NCI-H345 (cell line): ENCODE measurements at regions not wholly inside any gene's neighbourhood (a gene's known extent, or its start where the extent isn't known, plus 50 kb on each side); places are given as distances from the start of the nearest gene placed in this dataset.

Source experiments
- DNase-seq: peaks from one replicate; lab custom pipeline; 2025; lab: John Stamatoyannopoulos, UW

- no peak for DNase-seq
Measured at GRCh38 chr20:40769677-40770285, 80.7 kb upstream of the MAFB start.

- DNase-seq, result no peak
Measured at GRCh38 chr20:40770564-40771307, 81.7 kb upstream of the MAFB start.

GRCh38 chr20:40771308-40771610, 82.2 kb upstream of the MAFB start:
- DNase-seq, result no peak

- DNase-seq, result no peak
Measured at GRCh38 chr20:40771848-40772511, 82.9 kb upstream of the MAFB start.

GRCh38 chr20:40773376-40773775, 84.3 kb upstream of the MAFB start:
- DNase-seq, result no peak

DNA sequence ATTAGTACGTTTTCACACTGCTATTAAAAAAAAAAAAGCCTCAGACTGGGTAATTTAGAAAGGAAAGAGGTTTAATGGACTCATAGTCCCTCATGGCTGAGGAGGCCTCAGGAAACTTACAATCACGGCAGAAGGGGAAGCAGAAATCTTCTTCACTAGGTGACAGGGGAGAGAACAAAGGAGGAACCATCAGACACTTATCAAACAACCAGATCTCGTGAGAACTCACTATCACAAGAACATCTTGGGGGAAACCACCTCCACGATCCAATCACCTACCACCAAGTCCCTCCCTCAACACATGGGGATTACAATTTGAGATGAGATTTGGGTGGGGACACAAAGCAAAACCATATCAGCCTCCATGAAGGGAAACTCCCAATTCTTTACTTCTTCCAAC, 85.2 kb upstream of the MAFB start:
- no peak for DNase-seq

- no peak for DNase-seq
Measured at GRCh38 chr20:40775561-40776146, 86.6 kb upstream of the MAFB start.

DNA sequence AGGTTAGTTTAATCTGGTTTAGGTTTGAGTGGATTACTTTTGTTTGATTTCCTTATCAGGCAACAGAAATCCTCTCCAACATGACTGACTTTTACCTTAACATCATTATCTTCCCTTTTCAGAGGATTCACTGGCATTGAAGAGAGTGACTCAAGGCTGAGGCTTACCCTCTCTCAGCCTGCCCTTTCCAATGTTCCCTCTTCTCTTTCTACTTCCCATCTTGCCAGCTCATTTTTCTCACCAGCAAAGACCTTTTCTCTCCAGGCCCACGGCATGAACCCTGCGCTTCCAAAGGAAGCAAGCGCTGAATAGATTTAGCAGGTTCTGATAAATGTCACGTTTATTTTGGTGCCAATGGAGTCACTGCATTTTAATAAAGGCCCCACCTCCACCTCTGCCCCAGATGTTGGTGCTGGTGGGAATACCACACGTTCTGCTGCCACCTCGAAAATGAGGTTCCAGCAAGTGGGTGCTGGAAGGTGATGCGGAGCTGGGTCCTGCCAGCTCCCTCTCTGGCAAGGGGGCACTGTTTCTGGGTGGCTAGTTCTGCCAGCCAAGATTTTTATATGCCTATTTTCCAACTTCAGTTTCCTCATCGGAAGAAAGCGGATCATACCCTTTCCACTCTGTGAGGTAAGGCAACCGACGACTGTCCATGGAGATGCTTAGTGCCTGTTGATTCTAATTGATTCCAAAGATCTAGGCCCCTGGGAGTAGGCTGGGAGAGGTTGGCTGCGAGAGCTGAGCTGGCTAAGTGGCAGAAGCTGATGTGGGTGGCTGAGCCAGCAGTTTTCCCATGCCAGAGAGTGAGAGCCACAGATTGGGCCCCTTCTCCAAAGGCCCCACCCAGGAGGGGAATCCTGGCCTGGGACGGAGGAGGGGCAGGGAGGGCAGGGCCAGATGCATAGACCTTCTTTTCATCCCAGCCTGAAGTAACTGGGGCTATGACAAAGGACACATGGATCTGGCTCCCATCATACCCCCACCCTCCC, 87.7 kb upstream of the MAFB start:
- DNase-seq, result no peak

- no peak for DNase-seq
Measured at GRCh38 chr20:40777653-40778052, 88.6 kb upstream of the MAFB start.

GRCh38 chr20:40778894-40779496, 90.0 kb upstream of the MAFB start:
- DNase-seq, result no peak

DNA sequence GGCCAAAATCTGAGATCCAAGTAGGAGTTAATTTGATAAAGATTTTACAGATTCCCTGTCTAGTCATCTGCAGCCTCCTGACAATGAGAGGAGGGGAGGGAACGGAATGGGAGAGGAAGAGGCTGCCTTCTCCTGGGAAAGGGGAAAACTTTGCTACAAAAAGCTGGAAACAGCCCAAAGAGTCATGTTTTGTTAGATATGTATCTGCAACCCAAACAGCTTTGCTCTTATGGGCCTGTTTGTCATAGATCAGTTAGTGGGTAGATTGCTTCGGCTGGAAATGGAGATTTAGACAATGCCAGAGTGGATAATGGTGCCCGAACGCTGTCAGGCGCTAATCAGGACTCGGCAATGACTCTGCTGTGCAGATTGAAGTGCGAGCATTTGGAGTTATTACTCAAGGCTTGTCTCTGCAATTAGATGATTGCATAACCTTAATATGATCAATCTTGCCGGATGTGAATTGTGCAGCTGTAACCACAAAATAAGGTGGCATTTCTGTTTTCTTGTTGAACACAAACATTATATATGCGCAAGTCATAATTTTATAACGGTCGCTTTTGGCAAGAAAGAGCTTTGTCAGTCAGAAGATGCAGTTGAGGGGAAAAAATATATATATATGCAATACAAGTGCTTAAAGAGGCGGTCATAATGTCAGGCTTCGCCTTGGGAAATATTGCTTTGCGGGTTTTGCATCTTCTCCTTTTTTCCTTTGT, 92.4 kb upstream of the MAFB start:
- no peak for DNase-seq

GRCh38 chr20:40782043-40782368, 93.0 kb upstream of the MAFB start:
- no peak for DNase-seq

GRCh38 chr20:40785346-40785745, 96.3 kb upstream of the MAFB start:
- DNase-seq, result no peak

DNA sequence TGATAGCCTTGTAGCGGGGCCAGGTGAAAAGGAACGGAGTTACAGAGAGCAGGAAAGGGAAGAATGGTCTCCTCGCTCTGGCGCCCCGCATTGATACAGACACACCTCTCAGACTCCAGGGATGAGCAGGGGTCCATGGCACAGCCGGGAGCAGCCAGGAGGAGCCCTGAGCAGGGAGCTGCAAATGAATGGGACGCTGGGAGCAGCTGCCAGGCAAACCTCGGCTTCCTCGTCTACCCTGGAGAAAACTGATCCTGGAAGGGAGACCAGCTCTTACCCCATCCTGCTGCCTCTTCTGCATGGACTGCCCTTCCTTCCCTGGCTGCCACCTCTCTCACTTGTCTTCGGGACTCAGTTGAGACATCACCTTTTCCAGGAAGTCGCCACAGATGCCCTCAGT, 97.3 kb upstream of the MAFB start:
- DNase-seq, result no peak

GRCh38 chr20:40787941-40788340, 98.9 kb upstream of the MAFB start:
- no peak for DNase-seq

GRCh38 chr20:40797425-40797824, 108.4 kb upstream of the MAFB start:
- DNase-seq, result no peak

DNA sequence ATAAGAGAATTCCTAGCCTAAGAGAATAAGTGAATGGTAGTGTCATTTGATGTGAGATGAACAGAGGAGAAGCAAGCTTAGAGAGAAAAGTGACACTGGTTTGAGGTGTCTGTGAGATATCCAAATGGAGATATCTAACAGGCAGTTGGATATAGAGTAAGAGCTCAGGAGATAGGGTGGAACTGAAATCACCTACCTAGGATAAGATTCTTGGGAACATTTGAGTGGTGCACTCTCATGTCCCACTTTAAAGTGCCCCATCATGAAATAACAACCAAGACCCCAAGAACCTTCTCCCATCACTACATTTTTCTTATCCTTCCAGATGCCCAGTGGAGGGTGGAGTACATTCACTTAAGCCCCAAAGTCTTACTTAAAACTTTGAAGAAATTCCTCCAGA, 109.0 kb upstream of the MAFB start:
- no peak for DNase-seq

- no peak for DNase-seq
Measured at GRCh38 chr20:40802886-40803285, 113.8 kb upstream of the MAFB start.

GRCh38 chr20:40803381-40803780, 114.3 kb upstream of the MAFB start:
- DNase-seq, result no peak

GRCh38 chr20:40805592-40805991, 116.6 kb upstream of the MAFB start:
- DNase-seq, result no peak
